PC-3 (cell line): ENCODE measurements at regions not wholly inside any gene's neighbourhood (a gene's known extent, or its start where the extent isn't known, plus 50 kb on each side); places are given as distances from the start of the nearest gene placed in this dataset.

Experiments used
- ATAC-seq: fragments of 200-7000 bp; cut with Tn5 transposase; 2 replicates; pipeline ENCODE4 v1.9.1; 2020; ENCODE audit warnings: mild to moderate bottlenecking, moderate library complexity
- BruUV-seq: library from RNA; stranded (reverse); fragments of 400-500 nt; replicated peaks from 2 replicates; lab custom pipeline; 2021; lab: Mats Ljungman, UMichigan
- CTCF ChIA-PET: fragments of 300-600 bp; sonication (Branson Sonifier 250); formaldehyde crosslinking; loops from one replicate; lab custom pipeline; 2022; ENCODE audit warnings: antibody characterized with exemption; lab: Charles Lee
- POLR2A ChIA-PET: fragments of 300-600 bp; sonication (Branson Sonifier 250); formaldehyde crosslinking; loops from one replicate; lab custom pipeline; 2022; ENCODE audit warnings: antibody characterized with exemption; ENCODE audit not compliant: unreplicated experiment; lab: Charles Lee
- DNase-seq: peaks from one replicate; pipeline ENCODE4 v3.0.0-alpha.2; 2015
- H2AFZ ChIP-seq: fragments of 300-600 bp; sonication (generic); 2 replicates; pipeline ENCODE4 v1.6.0; 2016; ENCODE audit warnings: antibody characterized with exemption, low read length
- H3F3A ChIP-seq: fragments of 300-600 bp; sonication (generic); one replicate; pipeline ENCODE4 v1.6.0; 2017; ENCODE audit warnings: antibody characterized with exemption, low read length, control low read depth, mild to moderate bottlenecking; ENCODE audit not compliant: unreplicated experiment
- H3K27ac ChIP-seq: fragments of 300-600 bp; sonication (generic); 2 replicates; pipeline ENCODE4 v1.5.1; 2016; ENCODE audit warnings: mild to moderate bottlenecking, low read length
- H3K27me3 ChIP-seq: fragments of 300-600 bp; sonication (generic); 2 replicates; pipeline ENCODE4 v1.6.1; 2016; ENCODE audit warnings: low read length, mixed read lengths
- H3K36me3 ChIP-seq: fragments of 300-600 bp; sonication (generic); 2 replicates; pipeline ENCODE4 v1.6.1; 2016; ENCODE audit warnings: low read depth, mixed run types, low read length, mixed read lengths
- H3K4me1 ChIP-seq: fragments of 300-600 bp; sonication (generic); 2 replicates; pipeline ENCODE4 v1.5.1; 2016; ENCODE audit warnings: low read length; ENCODE audit not compliant: insufficient read depth
- H3K4me2 ChIP-seq: fragments of 300-600 bp; sonication (generic); 2 replicates; pipeline ENCODE4 v1.6.0; 2016; ENCODE audit warnings: low read length
- H3K4me3 ChIP-seq: fragments of 300-600 bp; sonication (generic); 2 replicates; pipeline ENCODE4 v1.5.1; 2016; ENCODE audit warnings: mild to moderate bottlenecking, low read length, mixed read lengths
- H3K79me2 ChIP-seq: fragments of 300-600 bp; sonication (generic); 2 replicates; pipeline ENCODE4 v1.6.1; 2017; ENCODE audit warnings: low read length, mixed read lengths
- H3K9ac ChIP-seq: fragments of 300-600 bp; sonication (generic); 2 replicates; pipeline ENCODE4 v1.6.0; 2016; ENCODE audit warnings: mild to moderate bottlenecking, low read length
- H3K9me2 ChIP-seq: fragments of 300-600 bp; sonication (generic); replicated peaks from 2 replicates; pipeline ENCODE4 v1.6.1; 2016; ENCODE audit warnings: mixed run types, low read length, mixed read lengths
- H3K9me3 ChIP-seq: fragments of 300-600 bp; sonication (generic); 2 replicates; pipeline ENCODE4 v1.6.1; 2016; ENCODE audit warnings: low read length, mixed read lengths
- H4K20me1 ChIP-seq: fragments of 300-600 bp; sonication (generic); 2 replicates; pipeline ENCODE4 v1.6.1; 2016; ENCODE audit warnings: low read length, mixed read lengths
- CTCF ChIP-seq: fragments of 300-600 bp; sonication (generic); conservative IDR thresholded peaks from 2 replicates; pipeline ENCODE4 v1.5.1; 2017; ENCODE audit warnings: antibody characterized with exemption, low read depth, mild to moderate bottlenecking, low read length
- EZH2 ChIP-seq: fragments of 300-600 bp; sonication (generic); IDR thresholded peaks from one replicate; pipeline ENCODE4 v1.6.1; 2017; ENCODE audit warnings: antibody characterized with exemption, mild to moderate bottlenecking, low read length; ENCODE audit not compliant: unreplicated experiment
- EZH2phosphoT487 ChIP-seq: fragments of 300-600 bp; sonication (generic); IDR thresholded peaks from 2 replicates; pipeline ENCODE4 v1.6.1; 2018; ENCODE audit warnings: mild to moderate bottlenecking, antibody characterized with exemption, low read length, borderline replicate concordance
- intact Hi-C: fragments of 100-400 bp; cut with micrococcal nuclease; formaldehyde crosslinking; loops from 2 replicates; pipeline ENCODE4 v1.9.0; 2023

GRCh38 chr1:198922638-198923430, 284.0 kb downstream of the PTPRC start:
- TF ChIP-seq CTCF: no peak
- no peak for TF ChIP-seq EZH2phosphoT487
- TF ChIP-seq EZH2: no peak
- no peaks in the 10 kb centered on the region for H3K36me3 ChIP-seq
- H3K79me2 ChIP-seq: peaks cover 43% of the 10 kb centered on the region
- H3K27me3 ChIP-seq: no peaks in the 10 kb centered on the region
- intact Hi-C loops: no loop called here
- no peak overlapping the region for H3K27ac ChIP-seq
- H3K9ac ChIP-seq: no peak overlapping the region
- H3K9me3 ChIP-seq: no peaks in the 10 kb centered on the region
- H3K4me3 ChIP-seq: no peak overlapping the region
- H3F3A ChIP-seq: no peaks in the 10 kb centered on the region
- H2AFZ ChIP-seq: no peak overlapping the region
- no peak overlapping the region for H3K4me2 ChIP-seq
- ATAC-seq: no peak
- ChIA-PET CTCF (no interaction called here), POLR2A (no interaction called here)
- DNase-seq: no peak
- H3K9me2 ChIP-seq: no peaks in the 10 kb centered on the region
- H4K20me1 ChIP-seq: no peaks in the 10 kb centered on the region
- BruUV-seq: no TSS peak
- H3K4me1 ChIP-seq: peaks cover 19% of the 10 kb centered on the region

- ChIA-PET POLR2A (no interaction called here), CTCF (no interaction called here)
- Histone ChIP-seq H3K4me2 (no peak overlapping the region), H2AFZ (no peak overlapping the region), H3K79me2 (peaks cover 52% of the 10 kb centered on the region), H4K20me1 (no peaks in the 10 kb centered on the region), H3K36me3 (no peaks in the 10 kb centered on the region), H3F3A (no peaks in the 10 kb centered on the region), H3K4me3 (no peak overlapping the region), H3K9me2 (no peaks in the 10 kb centered on the region), H3K9me3 (no peaks in the 10 kb centered on the region), H3K27me3 (no peaks in the 10 kb centered on the region), H3K9ac (no peak overlapping the region), H3K27ac (no peak overlapping the region), H3K4me1 (peaks cover 12% of the 10 kb centered on the region)
- TF ChIP-seq EZH2 (no peak), CTCF (no peak), EZH2phosphoT487 (no peak)
- BruUV-seq: no TSS peak
- DNase-seq: no peak
- intact Hi-C loops: no loop called here
- no peak for ATAC-seq
Observed at GRCh38 chr1:198923993-198924392, 285.2 kb downstream of the PTPRC start.

DNA sequence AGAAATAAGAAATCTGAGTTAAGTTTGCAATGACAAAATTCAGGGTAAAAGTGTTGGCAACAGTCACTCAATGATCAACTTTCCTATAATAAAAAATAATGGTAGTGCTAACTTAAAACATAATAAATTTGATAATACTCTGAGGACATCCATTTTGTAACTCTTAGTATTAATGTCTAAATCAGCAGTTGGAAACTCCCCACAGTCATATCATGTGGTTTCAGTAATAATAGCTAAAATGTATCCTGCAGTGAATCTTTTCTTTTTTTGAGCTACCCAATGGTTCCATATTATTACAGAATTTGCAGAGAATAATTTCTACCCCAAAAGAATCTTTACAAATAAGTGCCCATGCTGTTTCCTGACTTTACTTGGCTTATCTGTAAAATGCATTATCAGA, 286.7 kb downstream of the PTPRC start:
- Histone ChIP-seq H3K9ac (no peak overlapping the region), H3K9me3 (no peaks in the 10 kb centered on the region), H3K79me2 (peaks cover 68% of the 10 kb centered on the region), H3K27me3 (no peaks in the 10 kb centered on the region), H3K9me2 (no peaks in the 10 kb centered on the region), H3K4me3 (no peak overlapping the region), H3K36me3 (no peaks in the 10 kb centered on the region), H3K4me2 (no peak overlapping the region), H3K27ac (no peak overlapping the region), H4K20me1 (no peaks in the 10 kb centered on the region), H3K4me1 (peaks cover 14% of the 10 kb centered on the region), H2AFZ (no peak overlapping the region), H3F3A (no peaks in the 10 kb centered on the region)
- CTCF ChIA-PET: no interaction called here
- TF ChIP-seq CTCF: no peak
- TF ChIP-seq EZH2: no peak
- no peak for TF ChIP-seq EZH2phosphoT487
- DNase-seq (no peak), ATAC-seq (no peak)
- intact Hi-C loops: no loop called here
- POLR2A ChIA-PET: no interaction called here
- no TSS peak for BruUV-seq
